HCT116 (cell line): ENCODE measurements at regions not wholly inside any gene's neighbourhood (a gene's known extent, or its start where the extent isn't known, plus 50 kb on each side); places are given as distances from the start of the nearest gene placed in this dataset.

Experiments
- ATAC-seq: fragments of 200-7000 bp; cut with Tn5 transposase; 2 replicates; pipeline ENCODE4 v1.9.1; 2020; ENCODE audit warnings: mild to moderate bottlenecking, moderate library complexity
- BruUV-seq: library from RNA; stranded (reverse); fragments of 400-500 nt; replicated peaks from 2 replicates; lab custom pipeline; 2021; lab: Mats Ljungman, UMichigan
- CTCF ChIA-PET: fragments of 300-600 bp; sonication (Branson Sonifier 250); formaldehyde crosslinking; loops from one replicate; lab custom pipeline; 2021; ENCODE audit warnings: antibody characterized with exemption; lab: Charles Lee
- POLR2A ChIA-PET: fragments of 300-600, 350-600 bp; sonication (Branson Sonifier 250); formaldehyde crosslinking; loops from one replicate; lab custom pipeline; 2021; ENCODE audit warnings: antibody characterized with exemption; lab: Charles Lee
- RAD21 ChIA-PET, 2 experiments: fragments of 300-600 bp; sonication (Branson Sonifier 250); formaldehyde crosslinking; loops; one replicate each; lab custom pipeline; 2023; ENCODE audit warnings: low total read pairs in 2 of 2; ENCODE audit not compliant: uncharacterized antibody in 2 of 2, unreplicated experiment in 2 of 2, low non-redundant PET in 1 of 2; lab: Charles Lee
- DNase-seq: peaks from one replicate; pipeline ENCODE4 v3.0.0-alpha.2; 2010; ENCODE audit warnings: low read depth, low spot score
- H2AFZ ChIP-seq: fragments of 200-600 bp; shearing (Covaris generic), sonication (generic); 2 replicates; pipeline ENCODE4 v1.6.1; 2017; ENCODE audit warnings: low read depth, mixed run types, mixed read lengths, antibody characterized with exemption, low read length; ENCODE audit not compliant: poor library complexity, severe bottlenecking
- H3K27ac ChIP-seq: 2 replicates; pipeline ENCODE4 v1.5.1; 2012; ENCODE audit warnings: low read depth, low read length
- H3K27me3 ChIP-seq: fragments of 200-600 bp; sonication (generic); 2 replicates; pipeline ENCODE4 v1.6.1; 2016; ENCODE audit warnings: mixed run types, low read length, mixed read lengths; ENCODE audit not compliant: insufficient read depth
- H3K36me3 ChIP-seq, 2 experiments: fragments of 200-500 bp in 1 of 2; fragments of 200-600 bp in 1 of 2; sonication (Bioruptor generic) in 1 of 2; sonication (generic) in 1 of 2; 2 replicates each; pipeline versions ENCODE4 v1.5.1 to v1.6.1; 2014 to 2016; ENCODE audit warnings: low read length in 2 of 2, inconsistent platforms in 1 of 2, mixed read lengths in 1 of 2, mixed run types in 1 of 2; ENCODE audit not compliant: insufficient read depth in 2 of 2, control insufficient read depth in 1 of 2
- H3K4me1 ChIP-seq, 2 experiments: fragments of 200-600 bp in 1 of 2; sonication (generic) in 1 of 2; 2 replicates each; pipeline versions ENCODE4 v1.5.1 to v1.6.1; 2012 to 2017; ENCODE audit warnings: low read length in 2 of 2, inconsistent platforms in 1 of 2, mild to moderate bottlenecking in 1 of 2, mixed read lengths in 1 of 2, mixed run types in 1 of 2, moderate library complexity in 1 of 2; ENCODE audit not compliant: insufficient read depth in 2 of 2, control insufficient read depth in 1 of 2
- H3K4me2 ChIP-seq: fragments of 200-600 bp; sonication (generic); 2 replicates; pipeline ENCODE4 v1.6.1; 2017; ENCODE audit warnings: mixed run types, low read length, mixed read lengths
- H3K4me3 ChIP-seq, 2 experiments: fragments of 200-600 bp in 1 of 2; sonication (generic) in 1 of 2; replicated peaks in 1 of 2; 2 replicates each; pipeline ENCODE4 v1.5.1; 2011 to 2016; ENCODE audit warnings: low read length in 2 of 2, control low read depth in 1 of 2, low read depth in 1 of 2, mild to moderate bottlenecking in 1 of 2, mixed read lengths in 1 of 2, mixed run types in 1 of 2
- H3K79me2 ChIP-seq: fragments of 200-600 bp; sonication (generic); 2 replicates; pipeline ENCODE4 v1.6.1; 2017; ENCODE audit warnings: mild to moderate bottlenecking, mixed run types, low read length, moderate library complexity, mixed read lengths; ENCODE audit not compliant: insufficient read depth
- H3K9ac ChIP-seq: fragments of 200-600 bp; sonication (generic); 2 replicates; pipeline ENCODE4 v1.6.1; 2016; ENCODE audit warnings: low read length, mixed read lengths
- H3K9me2 ChIP-seq: fragments of 200-600 bp; sonication (generic), shearing (Covaris generic); 2 replicates; pipeline ENCODE4 v1.6.1; 2017; ENCODE audit warnings: mixed run types, mild to moderate bottlenecking, moderate library complexity; ENCODE audit not compliant: insufficient read depth
- H3K9me3 ChIP-seq, 2 experiments: fragments of 200-500 bp in 1 of 2; fragments of 200-600 bp in 1 of 2; sonication (Bioruptor generic) in 1 of 2; sonication (generic) in 1 of 2; 2 replicates each; pipeline ENCODE4 v1.6.1; 2014 to 2017; ENCODE audit warnings: low read length in 2 of 2, mixed read lengths in 2 of 2, inconsistent platforms in 1 of 2, low read depth in 1 of 2, mild to moderate bottlenecking in 1 of 2, mixed run types in 1 of 2, moderate library complexity in 1 of 2; ENCODE audit not compliant: control insufficient read depth in 1 of 2, insufficient read depth in 1 of 2
- H4K20me1 ChIP-seq: fragments of 200-600 bp; sonication (generic), shearing (Covaris generic); 2 replicates; pipeline ENCODE4 v1.6.1; 2017; ENCODE audit warnings: mixed run types, mild to moderate bottlenecking, moderate library complexity; ENCODE audit not compliant: insufficient read depth
- CEBPB ChIP-seq: IDR thresholded peaks from 2 replicates; pipeline ENCODE4 v1.6.1; 2012; ENCODE audit warnings: low read depth
- JUND ChIP-seq: IDR thresholded peaks from 2 replicates; pipeline ENCODE4 v1.6.1; 2012
- RAD21 ChIP-seq: IDR thresholded peaks from 2 replicates; pipeline ENCODE4 v1.6.1; 2012; ENCODE audit warnings: low read depth, mild to moderate bottlenecking
- ZNF274 ChIP-seq: fragments of 200-500 bp; sonication (Bioruptor generic); IDR thresholded peaks from 2 replicates; pipeline ENCODE4 v1.6.1; 2014; ENCODE audit warnings: mild to moderate bottlenecking, low read depth, low read length, inconsistent platforms
- intact Hi-C: fragments of 100-400 bp; cut with micrococcal nuclease; formaldehyde crosslinking; loops from 2 replicates; pipeline ENCODE4 v1.10.0; 2022
- TF ChIP-seq, protein P1 (sequence below), 3 experiments: fragments of 200-600 bp in 1 of 3; sonication (generic) in 1 of 3; IDR thresholded peaks in 2 of 3; conservative IDR thresholded peaks in 1 of 3; 2 replicates each; pipeline ENCODE4 v1.5.1; 2012 to 2017; ENCODE audit warnings: low read depth in 2 of 3, low read length in 2 of 3, antibody characterized with exemption in 1 of 3, borderline replicate concordance in 1 of 3, control low read depth in 1 of 3, mild to moderate bottlenecking in 1 of 3, mixed read lengths in 1 of 3, mixed run types in 1 of 3, moderate library complexity in 1 of 3; ENCODE audit not compliant: insufficient read depth in 1 of 3

DNA sequence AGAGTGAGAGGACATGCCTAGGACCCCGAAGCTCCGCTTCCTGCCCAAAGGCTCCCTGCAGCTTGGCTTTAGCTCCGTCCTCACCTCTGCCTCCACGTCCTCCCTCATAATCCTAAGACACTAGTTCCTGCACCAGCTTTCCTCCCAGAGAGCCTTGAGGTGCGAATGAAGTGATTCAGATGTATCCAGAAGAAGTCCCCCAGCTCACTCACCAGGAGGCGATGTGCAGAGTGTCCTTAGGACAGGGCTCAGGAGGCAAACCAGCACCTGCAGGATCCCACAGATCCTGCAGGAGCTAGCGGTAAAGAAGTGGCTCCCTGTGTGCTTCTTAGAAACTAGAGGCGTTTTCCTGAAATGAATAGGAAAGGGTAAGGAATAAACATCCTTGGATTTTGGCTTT is 109.7 kb downstream of the HSPH1 start:
- H4K20me1 ChIP-seq, result no peaks in the 10 kb centered on the region
- RAD21 ChIA-PET, result no interaction called here
- H3K36me3 ChIP-seq, result no peaks in the 10 kb centered on the region
- TF ChIP-seq, protein P1, sequence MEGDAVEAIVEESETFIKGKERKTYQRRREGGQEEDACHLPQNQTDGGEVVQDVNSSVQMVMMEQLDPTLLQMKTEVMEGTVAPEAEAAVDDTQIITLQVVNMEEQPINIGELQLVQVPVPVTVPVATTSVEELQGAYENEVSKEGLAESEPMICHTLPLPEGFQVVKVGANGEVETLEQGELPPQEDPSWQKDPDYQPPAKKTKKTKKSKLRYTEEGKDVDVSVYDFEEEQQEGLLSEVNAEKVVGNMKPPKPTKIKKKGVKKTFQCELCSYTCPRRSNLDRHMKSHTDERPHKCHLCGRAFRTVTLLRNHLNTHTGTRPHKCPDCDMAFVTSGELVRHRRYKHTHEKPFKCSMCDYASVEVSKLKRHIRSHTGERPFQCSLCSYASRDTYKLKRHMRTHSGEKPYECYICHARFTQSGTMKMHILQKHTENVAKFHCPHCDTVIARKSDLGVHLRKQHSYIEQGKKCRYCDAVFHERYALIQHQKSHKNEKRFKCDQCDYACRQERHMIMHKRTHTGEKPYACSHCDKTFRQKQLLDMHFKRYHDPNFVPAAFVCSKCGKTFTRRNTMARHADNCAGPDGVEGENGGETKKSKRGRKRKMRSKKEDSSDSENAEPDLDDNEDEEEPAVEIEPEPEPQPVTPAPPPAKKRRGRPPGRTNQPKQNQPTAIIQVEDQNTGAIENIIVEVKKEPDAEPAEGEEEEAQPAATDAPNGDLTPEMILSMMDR (IDR thresholded peaks at IDR 0.05 in 2 of 3, conservative IDR thresholded peaks at IDR 0.05 in 1 of 3; ENCODE audit: borderline replicate concordance in 1 of 3, insufficient read depth in 1 of 3, low read depth in 2 of 3, low read length in 2 of 3), result peak in 2 of 3 experiments; percentile 53 to 66; a peak in 4 of 6 replicates
- no peak for TF ChIP-seq CEBPB
- DNase-seq (peak; percentile 28), ATAC-seq (peak; percentile 81)
- no peaks in the 10 kb centered on the region for H3K9me2 ChIP-seq
- H3K4me1 ChIP-seq, result peaks cover 5 to 22% of the 10 kb centered on the region in 2 experiments; a peak in 3 of 4 replicates
- H3K27ac ChIP-seq, result no peak overlapping the region
- no peak overlapping the region for H3K4me2 ChIP-seq
- no peaks in the 10 kb centered on the region for H3K27me3 ChIP-seq
- H3K9ac ChIP-seq, result no peak overlapping the region
- no peaks in the 10 kb centered on the region for H3K79me2 ChIP-seq
- no peak overlapping the region for H3K4me3 ChIP-seq
- intact Hi-C loops, result no loop called here
- no peak overlapping the region for H2AFZ ChIP-seq
- POLR2A ChIA-PET, result no interaction called here
- CTCF ChIA-PET, result interaction anchor here (1.0 to 1.1 kb wide), 2 partner anchors 147 to 372 kb away, joined by 3 to 4 read pairs; partner anchors contain the start of gene B3GLCT
- BruUV-seq, result no TSS peak
- H3K9me3 ChIP-seq, result no peaks in the 10 kb centered on the region

DNA sequence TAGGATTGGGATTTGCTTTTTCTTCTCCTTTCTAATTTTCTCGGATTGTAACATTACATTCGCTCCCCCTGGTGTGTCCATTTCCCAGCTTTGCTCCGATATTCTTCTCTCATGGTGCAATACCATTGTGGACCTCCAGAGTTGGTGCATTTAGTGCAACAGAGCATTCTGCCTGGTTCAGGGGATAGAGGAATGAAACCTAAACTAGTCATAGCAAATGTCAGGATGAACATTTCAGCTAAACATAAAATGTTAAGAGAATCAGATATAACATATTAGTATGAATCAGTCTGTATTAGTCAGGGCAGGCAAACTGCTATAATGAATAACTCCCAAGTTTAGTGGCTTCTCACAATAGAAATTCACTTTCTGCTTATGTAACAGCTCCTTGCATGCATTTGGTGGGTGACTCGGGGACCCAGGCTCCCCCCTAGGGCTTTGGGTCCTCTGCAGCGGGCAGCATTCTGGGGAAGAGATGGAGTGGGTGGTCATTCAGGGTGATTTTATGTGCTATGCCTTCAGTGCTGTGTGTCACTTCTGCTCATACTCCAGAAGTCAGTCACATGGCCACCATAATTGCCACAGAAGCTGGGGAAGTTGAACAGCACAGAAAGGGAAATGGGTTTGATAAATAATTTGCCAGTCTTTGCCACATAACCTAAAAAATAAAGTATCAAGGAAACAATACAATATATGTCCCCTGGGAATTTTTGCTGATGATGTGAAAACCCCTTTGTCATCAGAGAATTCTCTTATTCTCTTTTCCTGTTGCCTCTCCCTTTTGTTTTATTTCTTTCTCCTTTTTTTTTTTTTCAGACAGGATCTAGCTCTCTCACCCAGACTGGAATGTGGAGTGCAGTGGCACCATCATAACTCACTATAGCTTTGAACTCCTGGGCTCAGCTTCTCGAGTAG is 111.0 kb downstream of the HSPH1 start:
- CTCF ChIA-PET, result interaction anchor here (1.1 kb wide), 1 partner anchor 56 kb away, joined by 3 read pairs; no protein-coding TSS in a partner anchor
- Histone ChIP-seq H2AFZ (peak overlapping the region; percentile 17), H3K36me3 (no peaks in the 10 kb centered on the region), H3K9ac (no peak overlapping the region)
- RAD21 ChIA-PET, result interaction anchor here in 1 of 2 experiments (0.7 kb wide), 1 partner anchor 443 kb away, joined by 3 read pairs; no protein-coding TSS in a partner anchor
- no peak for ATAC-seq
- TF ChIP-seq, protein P1 (IDR thresholded peaks at IDR 0.05 in 2 of 3, conservative IDR thresholded peaks at IDR 0.05 in 1 of 3; ENCODE audit: borderline replicate concordance in 1 of 3, insufficient read depth in 1 of 3, low read depth in 2 of 3, low read length in 2 of 3), result peak in 2 of 3 experiments; percentile 55 to 59; a peak in 4 of 6 replicates
- TF ChIP-seq RAD21, result no peak
- TF ChIP-seq ZNF274, result no peak
- no peak for TF ChIP-seq JUND
- TF ChIP-seq, all 23 proteins: peak for 1
- intact Hi-C loops, result no loop called here
- no peak for DNase-seq
- Histone ChIP-seq H4K20me1 (no peaks in the 10 kb centered on the region), H3K9me3 (no peaks in the 10 kb centered on the region), H3K27me3 (no peaks in the 10 kb centered on the region), H3K27ac (no peak overlapping the region), H3K4me3 (no peak overlapping the region), H3K4me2 (no peak overlapping the region), H3K79me2 (no peaks in the 10 kb centered on the region), H3K4me1 (peaks cover 17 to 35% of the 10 kb centered on the region in 2 experiments), H3K9me2 (no peaks in the 10 kb centered on the region)
- no TSS peak for BruUV-seq
- POLR2A ChIA-PET, result no interaction called here
